ENCODE measurements at regions not wholly inside any gene's neighbourhood (a gene's known extent, or its start where the extent isn't known, plus 50 kb on each side); places are given as distances from the start of the nearest gene placed in this dataset.
A peak's percentile ranks its signal among the peaks of the same experiment; 100 is the strongest.
"Not testable (repeated sequence)": the region's sequence is repeated elsewhere in the genome, so short reads cannot be mapped to it uniquely, and the experiment has no call there.

- no peak for DNase-seq
Measured at GRCh38 chrX:27404366-27404765, 58.8 kb downstream of the PPP4R3C start.

GRCh38 chrX:27399146-27399456 is 64.0 kb downstream of the PPP4R3C start:
- no peak for DNase-seq

- peak; percentile 3 for DNase-seq
Measured at GRCh38 chrX:27391623-27392022, 71.5 kb downstream of the PPP4R3C start.

DNA sequence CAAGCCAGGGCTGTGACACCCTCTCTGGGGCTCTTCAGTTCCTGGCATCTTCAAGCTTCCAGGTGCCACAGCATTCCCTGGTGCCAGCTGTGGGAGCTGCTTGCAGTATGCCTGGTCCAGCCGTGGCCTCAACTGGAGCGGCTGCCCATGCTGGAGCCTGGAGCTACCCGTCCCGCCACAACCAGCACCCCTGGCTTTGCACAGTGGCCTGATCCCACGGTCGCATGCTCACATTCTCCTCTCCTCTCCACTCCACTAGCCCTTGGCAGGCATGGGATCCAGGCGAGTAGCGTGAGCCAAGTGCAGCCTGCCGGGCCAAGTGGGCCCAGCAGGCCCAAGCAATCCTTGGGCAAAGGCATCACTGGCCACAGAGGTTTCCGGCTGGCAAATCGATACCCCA is 81.7 kb downstream of the PPP4R3C start:
- DNase-seq = no peak

GRCh38 chrX:27380163-27380845 is 82.8 kb downstream of the PPP4R3C start:
- DNase-seq = no peak

DNA sequence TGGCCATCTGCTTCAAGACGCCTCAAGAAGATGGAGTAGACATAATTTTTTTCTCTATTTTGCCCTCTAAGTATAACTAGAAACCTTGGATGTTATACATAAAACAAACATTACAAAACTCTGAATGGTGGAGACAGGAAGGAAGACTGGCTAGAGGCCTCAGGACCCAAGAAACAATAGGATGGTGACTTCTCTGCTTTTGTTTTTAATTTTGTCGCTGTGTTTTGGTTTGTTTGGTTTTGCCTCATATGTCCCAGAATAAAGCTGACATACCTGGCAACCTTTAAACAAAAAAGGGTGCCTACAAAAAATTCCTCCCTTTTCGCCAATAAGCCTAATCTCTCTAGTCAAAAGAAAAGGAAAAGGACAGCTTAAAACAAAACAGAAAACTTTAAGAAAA is 109.1 kb downstream of the PPP4R3C start:
- no peak for DNase-seq

GRCh38 chrX:27350476-27350875 is 112.7 kb downstream of the PPP4R3C start:
- no peak for DNase-seq

- peak; percentile 5 for DNase-seq
Measured at GRCh38 chrX:27336466-27337091, 126.6 kb downstream of the PPP4R3C start.

- DNase-seq = no peak
Measured at GRCh38 chrX:27321632-27322031, 141.5 kb downstream of the PPP4R3C start.

GRCh38 chrX:27309406-27309805 is 153.7 kb downstream of the PPP4R3C start:
- no peak for DNase-seq

- no peak for DNase-seq
Measured at GRCh38 chrX:27307546-27307945, 155.6 kb downstream of the PPP4R3C start.

- not testable (repeated sequence) for DNase-seq
Measured at GRCh38 chrX:27292552-27292951, 170.6 kb downstream of the PPP4R3C start.

DNA sequence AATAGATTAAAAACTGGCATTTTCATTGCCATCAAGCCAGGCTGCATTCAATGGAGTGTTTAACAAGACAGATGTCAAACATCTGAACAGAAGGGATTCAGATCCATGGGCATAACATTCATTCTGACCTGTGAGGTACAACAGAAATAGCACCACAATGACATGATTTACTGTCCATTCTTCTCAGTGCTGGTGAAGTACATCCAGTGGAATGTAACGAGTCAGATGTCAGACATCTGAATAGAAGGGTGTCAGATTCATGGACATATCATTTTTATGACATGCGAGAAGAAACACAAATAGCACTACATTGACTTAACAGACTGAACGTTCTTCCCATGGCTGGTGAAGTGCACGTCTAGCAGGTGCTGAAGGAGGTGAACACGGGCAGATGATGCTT is 186.4 kb downstream of the PPP4R3C start:
- peak; percentile 0 for DNase-seq

GRCh38 chrX:27254656-27255055 is 208.5 kb downstream of the PPP4R3C start:
- no peak for DNase-seq

GRCh38 chrX:27251369-27251768 is 211.8 kb downstream of the PPP4R3C start:
- DNase-seq = no peak

DNA sequence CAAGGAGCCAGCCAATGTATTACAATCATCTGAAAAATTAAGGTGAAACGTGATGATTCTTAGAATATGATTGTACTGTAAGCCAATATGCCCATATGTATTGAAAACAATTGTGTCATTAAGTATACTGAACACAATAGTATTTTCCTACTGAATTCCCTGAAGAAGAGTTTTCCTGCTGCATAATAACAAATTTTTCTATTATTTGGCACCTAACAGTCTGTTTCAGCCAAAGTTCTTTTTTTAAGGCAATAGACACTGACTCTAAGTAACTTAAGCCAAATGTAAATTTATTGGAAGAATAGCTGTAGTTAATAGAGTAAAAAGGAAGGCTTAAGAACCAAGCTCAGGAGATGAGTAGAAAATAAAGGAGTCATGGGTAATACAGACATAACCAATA is 220.6 kb downstream of the PPP4R3C start:
- DNase-seq = no peak

GRCh38 chrX:27241981-27242380 is 221.2 kb downstream of the PPP4R3C start:
- no peak for DNase-seq

DNA sequence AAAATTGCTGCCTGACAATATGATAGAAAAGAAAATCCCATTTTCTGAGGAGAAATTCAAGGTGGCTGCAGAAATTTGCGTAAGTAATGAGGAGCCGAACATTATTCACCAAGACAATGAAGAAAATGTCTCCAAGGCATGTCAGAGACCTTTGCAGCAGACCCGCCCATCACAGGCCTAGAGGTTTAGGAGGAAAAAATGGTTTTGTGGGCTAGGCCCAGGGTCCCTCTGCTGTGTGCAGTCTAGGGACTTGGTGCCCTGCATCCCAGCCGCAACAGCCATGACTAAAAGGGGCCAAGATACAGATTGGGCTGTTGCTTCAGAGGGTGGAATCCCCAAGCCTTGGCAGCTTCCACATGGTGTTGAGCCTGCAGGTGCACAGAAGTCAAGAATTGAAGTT is 223.1 kb downstream of the PPP4R3C start:
- not testable (repeated sequence) for DNase-seq

- no peak for DNase-seq
Measured at GRCh38 chrX:27236681-27237080, 226.5 kb downstream of the PPP4R3C start.

GRCh38 chrX:27229721-27230120 is 233.4 kb downstream of the PPP4R3C start:
- no peak for DNase-seq

DNA sequence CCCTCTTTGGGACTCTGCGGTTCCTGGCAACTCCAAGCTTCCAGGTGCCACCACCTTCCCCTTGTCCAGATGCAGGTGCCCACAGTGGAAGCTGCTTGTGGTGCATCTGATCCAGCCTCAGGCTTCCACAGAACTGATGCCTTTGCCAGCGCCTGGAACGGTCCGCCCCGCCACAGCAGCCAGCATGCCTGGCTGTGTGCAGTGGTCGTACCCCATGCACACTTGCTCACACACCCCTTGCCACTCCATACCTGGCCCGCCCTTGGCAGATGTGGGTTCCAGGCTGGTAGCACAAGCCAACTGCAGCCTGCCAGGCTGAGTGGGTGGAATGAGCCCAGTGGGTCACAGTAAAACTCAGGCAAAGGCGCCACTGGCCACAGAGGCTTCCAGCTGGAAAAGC is 240.5 kb downstream of the PPP4R3C start:
- no peak for DNase-seq

DNA sequence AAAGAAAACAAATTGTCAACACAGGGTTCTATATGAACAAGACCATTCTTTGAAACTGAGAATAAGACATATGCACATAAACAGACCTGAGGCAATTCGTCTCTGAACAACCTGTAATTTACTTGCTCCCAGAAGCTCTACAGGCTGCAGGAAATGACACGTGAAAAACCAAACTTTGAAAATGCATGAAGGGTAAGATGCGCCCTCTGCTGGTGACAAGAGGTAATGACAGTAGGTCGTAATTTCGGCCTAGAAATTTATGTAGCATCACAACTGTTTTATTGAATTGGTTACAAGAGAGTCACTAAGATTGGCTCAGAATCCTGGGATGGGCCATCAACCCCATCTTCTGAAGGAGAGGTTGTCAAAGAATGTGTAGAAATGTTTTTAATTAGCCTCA is 276.5 kb downstream of the PPP4R3C start:
- DNase-seq = peak; percentile 14

- no peak for DNase-seq
Measured at GRCh38 chrX:27163236-27163635, 299.9 kb downstream of the PPP4R3C start.

DNA sequence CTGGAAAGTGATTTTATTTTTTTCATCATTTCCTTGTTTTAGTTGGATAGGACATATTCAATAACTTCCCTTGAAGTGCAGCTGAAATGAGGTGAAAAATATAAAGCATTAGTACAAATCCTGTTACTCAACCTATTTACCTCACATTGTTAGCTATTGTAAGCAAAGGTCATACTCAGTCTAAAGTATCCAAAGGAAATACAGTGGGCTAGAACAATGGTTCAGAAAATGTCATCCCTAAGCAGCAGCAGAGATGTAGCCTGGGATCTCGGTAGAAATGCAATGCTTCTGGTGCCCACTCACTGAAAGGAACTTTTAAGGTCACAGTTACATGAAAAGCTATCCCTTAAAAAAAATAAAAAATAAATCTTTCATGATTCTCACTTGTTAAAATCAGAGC is 300.6 kb downstream of the PPP4R3C start:
- DNase-seq = no peak

DNA sequence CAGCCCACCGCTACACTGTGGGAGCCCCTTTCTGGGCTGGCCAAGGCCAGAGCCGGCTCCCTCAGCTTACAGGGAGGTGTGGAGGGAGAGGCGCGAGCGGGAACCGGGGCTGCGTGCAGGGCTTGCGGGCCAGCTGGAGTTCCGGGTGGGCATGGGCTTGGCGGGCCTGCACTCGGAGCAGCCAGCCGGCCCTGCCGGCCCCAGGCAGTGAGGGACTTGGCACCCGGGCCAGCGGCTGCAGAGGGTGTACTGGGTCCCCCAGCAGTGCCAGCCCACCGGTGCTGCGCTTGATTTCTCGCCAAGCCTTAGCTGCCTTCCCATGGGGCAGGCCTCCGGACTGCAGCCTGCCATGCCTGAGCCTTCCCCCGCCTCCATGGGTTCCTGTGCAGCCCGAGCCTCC is 306.2 kb downstream of the PPP4R3C start:
- not testable (repeated sequence) for DNase-seq
